ENCODE measurements at regions not wholly inside any gene's neighbourhood (a gene's known extent, or its start where the extent isn't known, plus 50 kb on each side); places are given as distances from the start of the nearest gene placed in this dataset.
"Not testable (repeated sequence)": the region's sequence is repeated elsewhere in the genome, so short reads cannot be mapped to it uniquely, and the experiment has no call there.

DNA sequence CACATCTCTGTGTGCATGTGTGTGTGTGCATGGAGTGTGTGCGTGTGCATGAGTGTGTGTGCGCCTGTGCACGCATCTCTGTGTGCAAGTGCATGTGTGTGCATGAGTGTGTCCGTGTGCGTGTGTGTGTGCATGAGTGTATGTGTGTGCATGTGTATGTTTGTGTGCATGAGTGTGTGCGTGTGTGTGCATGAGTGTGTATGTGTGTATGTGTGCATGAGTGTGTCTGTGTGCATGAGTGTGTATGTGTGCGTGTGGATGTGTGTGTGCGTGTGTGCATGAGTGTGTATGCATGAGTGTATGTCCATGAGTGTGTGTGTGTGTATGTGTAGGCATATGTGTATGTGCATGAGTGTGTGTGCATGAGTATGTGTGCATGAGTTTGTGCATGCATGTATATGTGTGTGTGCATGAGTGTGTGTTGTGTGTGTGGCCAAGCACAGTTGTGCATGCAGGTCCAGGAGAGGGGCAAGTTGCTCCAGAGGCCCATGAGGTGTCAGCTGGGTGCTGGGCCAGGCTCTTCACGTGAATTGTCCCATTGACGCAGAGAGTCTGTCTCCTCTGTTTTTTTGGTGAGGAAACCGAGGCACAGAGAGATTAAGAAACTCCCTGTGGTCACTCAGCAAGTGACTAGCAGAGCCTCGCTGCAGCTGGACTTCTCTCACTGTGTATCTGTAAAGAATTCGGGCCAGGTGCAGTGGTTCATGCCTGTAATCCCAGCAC lies 75.5 kb downstream of the ASB1 start:
- DNase-seq = no peak

- no peak for DNase-seq
Measured at GRCh38 chr2:238502956-238503791, 76.4 kb downstream of the ASB1 start.

DNA sequence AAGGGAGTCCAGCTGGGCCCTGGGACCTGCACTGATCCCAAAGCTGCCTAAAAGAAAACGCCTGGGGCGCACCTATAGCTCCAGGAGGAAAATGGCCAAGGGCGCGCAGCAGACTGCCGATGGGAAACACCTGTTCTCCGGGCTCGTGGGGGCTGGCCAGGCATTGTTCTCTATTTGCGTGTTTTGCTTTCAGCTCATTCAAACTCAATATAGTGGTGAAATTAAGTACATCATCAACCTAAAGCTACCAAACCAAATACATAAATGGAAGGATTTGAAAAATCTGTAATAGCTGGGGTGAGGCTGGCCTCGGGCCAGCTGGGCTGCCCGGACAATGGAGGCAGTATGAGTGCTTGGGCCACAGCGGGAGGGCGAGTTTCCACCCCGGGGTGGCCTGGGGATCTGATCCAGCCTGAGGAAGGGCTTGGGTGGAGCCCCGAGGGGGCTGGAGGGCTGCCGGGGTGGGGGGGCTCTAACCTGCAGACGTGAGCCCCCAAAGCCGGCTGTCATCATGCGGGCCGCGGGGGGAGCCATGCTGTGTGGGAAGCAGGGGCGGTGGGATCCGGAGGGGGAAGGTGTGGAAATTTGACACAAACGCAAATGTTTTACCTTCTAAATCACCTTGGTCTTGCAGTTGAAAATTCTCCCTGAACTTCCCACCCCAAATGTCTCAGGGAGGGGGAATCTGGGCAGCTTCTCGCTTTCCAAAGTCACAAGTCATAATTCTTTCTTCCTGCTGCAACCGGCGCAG lies 77.6 kb downstream of the ASB1 start:
- no peak for DNase-seq

- DNase-seq = no peak
Measured at GRCh38 chr2:238505119-238505891, 78.6 kb downstream of the ASB1 start.

DNA sequence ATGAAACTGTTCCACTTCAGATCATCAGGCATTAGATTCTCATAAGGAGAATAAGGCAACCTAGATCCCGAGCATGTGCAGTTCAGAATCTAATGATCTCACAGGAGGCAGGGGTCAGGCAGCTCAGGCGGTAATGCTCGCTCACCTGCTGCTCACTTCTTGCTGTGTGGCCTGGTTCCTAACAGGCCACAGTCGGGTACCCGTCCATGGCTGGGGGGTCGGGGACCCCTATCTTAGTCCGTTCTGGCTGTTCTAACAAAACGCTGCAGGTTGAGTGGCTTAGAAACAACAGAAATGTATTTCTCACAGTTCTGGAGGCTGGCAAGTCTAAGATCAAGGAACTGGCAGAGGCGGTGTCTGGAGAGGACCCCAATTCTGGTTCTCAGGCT lies 79.2 kb downstream of the ASB1 start:
- DNase-seq = no peak

DNA sequence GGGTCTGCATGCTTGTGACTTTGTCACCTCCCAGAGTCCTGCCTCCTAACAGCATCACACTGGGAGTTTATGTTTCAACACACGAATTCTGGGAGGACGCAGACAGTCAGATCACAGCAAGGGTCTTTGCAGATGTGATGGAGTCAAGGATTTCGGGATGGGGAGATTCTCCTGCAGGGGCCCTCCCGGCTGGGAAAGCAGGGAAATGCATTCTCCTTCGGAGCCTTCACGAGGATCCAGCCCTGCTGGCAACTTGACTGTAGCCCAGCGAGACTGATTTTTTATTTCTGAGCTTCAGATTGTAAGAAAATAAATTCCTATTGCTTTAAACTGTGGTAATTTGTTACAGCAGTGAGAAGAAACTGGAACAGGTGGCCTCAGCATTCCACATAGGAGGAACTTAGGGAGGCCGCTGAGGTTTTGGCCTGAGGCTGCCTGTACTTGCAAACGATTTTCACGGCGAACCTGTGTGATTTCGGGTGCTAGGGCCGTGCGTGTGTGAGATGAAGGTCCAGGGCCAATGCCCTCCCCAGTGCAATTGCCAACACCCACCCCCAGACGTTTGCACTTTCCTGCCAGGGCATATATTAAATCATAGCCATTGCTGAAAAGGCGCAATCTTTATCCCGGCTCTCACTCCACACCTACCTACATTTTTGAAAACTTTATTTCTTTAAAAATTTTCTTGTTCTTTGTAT lies 79.8 kb downstream of the ASB1 start:
- DNase-seq = no peak

GRCh38 chr2:238507836-238508235 lies 81.1 kb downstream of the ASB1 start:
- no peak for DNase-seq

GRCh38 chr2:238509151-238509835 lies 82.6 kb downstream of the ASB1 start:
- no peak for DNase-seq

GRCh38 chr2:238509903-238510302 lies 83.2 kb downstream of the ASB1 start:
- no peak for DNase-seq

DNA sequence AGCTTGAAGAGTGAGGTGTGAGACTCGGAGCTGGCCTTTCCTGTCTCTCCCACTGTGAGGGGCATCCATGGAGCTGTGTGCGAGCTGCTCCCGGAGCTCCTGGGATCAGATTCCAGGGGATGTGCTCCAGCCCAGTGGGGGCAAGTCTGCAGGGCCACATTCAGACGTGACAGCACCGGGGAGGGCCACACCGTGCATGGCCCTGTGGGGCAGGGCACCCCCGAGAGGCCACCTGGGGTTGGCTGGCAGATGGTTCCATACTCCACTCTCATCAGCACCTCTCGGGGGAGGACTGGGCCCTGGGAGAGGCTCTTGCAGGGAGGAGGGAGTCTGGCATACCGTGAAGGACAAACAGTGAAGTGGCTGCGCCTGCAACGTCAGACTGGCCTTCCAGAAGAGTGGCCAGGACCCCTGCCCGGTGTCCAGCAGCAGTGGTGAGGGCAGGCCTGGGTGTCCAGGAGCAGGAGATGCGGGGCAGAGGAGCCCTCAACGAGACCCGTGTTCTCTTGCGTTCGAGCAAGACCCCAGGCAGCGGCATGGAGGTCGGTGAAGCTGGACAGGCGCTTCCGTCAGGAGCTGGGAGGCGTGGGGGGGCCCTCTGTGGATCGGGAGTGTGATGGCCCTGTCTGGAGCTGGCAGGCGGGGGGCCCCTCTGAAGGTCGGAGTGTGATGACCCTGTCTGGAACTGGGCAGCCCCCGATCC lies 84.3 kb downstream of the ASB1 start:
- DNase-seq = no peak

DNA sequence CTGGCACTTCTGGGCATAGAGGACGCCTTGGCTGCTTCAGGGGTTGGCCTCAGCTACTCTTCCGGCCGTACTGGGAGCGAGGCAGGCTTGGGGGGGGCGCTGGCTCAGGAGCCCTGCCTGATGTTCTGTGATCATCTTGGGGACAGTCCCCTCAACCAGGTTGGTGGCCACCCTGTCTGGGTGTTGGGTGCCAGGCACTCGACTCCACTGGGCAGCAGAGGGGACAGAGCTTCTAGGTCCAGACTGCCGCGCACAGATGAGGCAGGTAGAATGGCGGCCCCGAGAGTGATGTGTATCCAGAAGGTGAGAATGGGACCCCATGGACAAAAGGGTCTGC lies 84.9 kb downstream of the ASB1 start:
- no peak for DNase-seq

DNA sequence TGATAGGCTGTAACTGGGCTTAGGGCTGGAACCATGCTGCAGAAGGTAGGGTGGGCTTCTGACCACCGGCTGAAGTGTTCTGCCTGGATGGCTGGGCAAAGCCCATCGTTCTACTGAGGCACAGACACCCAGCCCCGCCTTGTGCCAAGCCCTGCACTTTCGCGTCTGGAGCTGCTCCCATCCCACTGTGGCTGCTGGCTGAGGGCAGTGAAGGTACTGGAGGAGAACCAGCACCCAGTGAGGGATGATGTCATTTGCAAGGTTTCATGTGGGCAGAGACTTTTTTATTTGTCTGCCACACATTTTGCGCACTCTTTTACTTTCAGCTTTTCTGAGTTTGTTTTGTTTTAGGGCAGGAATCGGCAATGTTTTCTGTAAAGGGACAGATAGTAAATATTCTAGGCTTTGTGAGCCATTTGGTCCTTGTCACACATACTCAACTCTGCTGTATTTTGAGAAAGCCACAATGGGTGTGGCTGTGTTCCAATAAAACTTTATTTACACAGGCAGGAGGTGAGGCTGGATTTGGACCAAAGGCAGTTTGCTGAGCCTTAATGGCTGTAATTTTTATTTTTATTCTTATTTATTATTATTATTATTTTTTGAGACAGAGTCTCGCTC lies 85.6 kb downstream of the ASB1 start:
- DNase-seq = no peak

DNA sequence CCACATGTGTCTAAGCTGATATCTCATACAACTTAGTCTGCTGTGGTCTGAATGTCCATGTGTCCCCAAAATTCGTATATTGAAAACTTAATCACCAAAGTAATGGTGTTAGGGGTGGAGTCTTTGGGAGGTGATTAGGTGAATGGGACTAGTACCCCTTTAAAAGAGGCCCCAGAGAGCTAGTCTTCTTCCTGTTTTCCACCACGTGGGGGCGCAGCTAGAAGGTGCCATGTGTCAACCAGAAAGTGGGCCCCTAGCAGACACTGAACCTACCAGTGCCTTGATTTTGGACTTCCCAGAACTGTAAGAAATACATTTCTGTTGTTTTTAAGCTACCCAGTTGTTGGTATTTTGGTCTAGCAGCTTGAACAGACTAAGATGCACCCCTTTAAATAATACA lies 86.6 kb downstream of the ASB1 start:
- peak; percentile 1 to 48 for DNase-seq

DNA sequence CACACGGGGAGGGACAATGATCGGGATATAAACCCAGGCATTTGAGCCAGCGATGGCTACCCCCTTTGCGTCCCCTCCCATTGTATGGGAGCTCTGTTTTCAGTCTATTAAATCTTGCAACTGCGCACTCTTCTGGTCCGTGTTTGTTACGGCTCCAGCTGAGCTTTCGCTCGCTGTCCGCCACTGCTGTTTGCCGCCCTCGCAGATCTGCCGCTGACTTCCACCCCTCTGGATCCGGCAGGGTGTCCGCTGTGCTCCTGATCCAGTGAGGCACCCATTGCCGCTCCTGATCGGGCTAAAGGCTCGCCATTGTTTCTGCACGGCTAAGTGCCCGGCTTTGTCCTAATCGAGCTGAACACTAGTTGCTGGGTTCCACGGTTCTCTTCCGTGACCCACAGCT lies 87.3 kb downstream of the ASB1 start:
- DNase-seq = not testable (repeated sequence)

DNA sequence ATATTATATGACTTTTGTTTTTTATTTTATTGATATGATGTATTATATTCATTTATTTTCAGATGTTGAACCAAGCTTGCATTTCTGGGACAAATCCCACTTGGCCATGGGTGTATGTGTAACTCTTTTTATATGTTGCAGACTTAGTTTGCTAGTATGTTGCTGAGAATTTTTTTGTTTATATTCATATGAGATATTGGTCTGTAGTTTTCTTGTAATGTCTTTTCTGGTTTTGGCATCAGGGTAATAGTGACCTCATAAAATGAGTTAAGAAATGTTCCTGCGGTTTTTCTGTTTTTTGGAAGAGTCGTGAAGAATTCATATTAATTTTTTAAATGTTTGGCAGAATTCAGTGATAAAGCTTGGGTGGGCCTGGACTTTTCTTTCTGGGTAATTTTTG lies 88.7 kb downstream of the ASB1 start:
- DNase-seq = no peak

DNA sequence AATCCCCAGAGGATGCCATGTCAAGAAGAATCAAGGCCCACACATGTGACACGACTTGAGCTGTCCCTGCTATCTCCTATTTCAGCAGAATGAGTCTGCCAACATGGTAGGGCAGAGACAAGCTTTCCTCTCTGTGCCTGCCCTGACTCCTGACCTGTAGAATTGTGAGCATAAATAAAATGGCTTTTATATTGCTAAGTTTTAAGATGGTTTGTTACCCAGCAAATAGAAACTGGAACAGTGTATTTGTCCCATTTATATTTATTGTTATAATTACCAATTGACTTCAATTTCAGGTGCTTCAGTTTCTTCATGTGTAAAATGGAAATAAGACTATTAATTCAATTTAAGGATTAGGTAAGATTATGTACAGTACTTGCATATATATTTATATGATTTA lies 90.5 kb downstream of the ASB1 start:
- no peak for DNase-seq

DNA sequence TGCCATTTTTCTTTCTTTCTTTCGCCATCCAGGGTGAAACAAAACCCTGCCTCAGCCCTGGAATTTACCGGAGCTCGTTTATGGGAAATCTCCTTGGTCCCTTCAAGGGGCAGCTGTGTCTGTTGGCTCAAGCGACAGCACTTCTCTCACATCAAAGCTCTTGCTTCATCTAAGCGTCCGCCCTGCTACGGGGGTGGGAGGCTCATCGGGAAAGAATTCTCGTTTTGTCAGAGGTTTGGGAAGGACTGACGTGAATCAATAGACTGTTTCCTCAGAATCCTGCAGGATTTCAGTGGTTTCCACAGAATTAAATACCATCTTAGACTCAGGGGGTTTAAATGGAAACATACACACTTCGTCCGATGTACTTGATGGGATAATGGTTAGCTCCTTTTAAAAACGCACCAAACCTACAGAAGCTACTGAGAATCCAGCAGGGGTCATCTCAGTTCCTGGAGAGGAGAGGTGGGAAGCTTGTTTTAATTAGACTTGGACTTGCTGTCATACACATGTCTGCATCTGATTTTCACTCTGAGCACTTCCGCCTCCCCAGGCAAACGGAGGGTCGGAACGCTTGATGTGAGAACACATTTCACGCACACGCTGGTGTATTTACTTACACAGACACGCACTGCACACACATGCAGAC lies 91.6 kb downstream of the ASB1 start:
- no peak for DNase-seq

- no peak for DNase-seq
Measured at GRCh38 chr2:238518821-238519186, 92.1 kb downstream of the ASB1 start.

DNA sequence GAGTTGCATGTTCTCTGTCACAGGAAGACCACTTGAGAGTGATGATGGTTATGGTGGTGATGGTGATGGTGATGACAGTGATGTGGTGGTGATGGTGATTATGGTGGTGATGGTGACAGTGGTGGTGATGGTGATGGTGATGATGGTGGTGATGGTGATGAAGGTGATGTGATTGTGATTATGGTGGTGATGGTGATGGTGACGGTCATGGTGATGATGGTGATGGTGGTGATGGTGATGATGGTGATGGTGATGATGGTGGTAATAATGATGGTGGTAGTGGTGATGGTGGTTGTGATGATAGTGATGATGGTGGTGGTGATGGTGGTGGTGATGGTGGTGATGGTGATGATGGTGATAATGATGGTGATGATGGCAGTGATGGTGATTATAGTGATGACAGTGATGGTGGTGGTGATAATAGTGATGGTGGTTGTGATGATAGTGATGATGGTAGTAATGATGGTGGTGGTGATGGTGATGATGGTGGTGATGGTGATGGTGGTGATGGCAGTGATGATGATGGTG lies 93.7 kb downstream of the ASB1 start:
- DNase-seq = no peak

DNA sequence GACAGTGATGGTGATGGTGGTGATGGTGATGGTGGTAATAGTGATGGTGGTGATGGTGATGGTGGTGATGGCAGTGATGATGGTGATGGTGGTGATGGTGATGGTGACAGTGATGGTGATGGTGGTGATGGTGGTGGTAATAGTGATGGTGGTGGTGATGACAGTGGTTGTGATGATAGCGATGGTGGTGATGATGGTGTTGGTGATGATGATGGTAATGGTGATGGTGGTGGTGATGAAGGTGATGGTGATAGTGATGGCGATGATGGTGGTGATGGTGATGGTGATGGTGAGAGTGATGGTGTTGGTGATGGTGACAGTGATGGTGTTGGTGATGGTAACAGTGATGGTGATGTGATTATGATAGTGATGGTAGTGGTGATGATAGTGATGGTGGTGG lies 94.3 kb downstream of the ASB1 start:
- no peak for DNase-seq
